ENCODE measurements at regions not wholly inside any gene's neighbourhood (a gene's known extent, or its start where the extent isn't known, plus 50 kb on each side); places are given as distances from the start of the nearest gene placed in this dataset.

DNA sequence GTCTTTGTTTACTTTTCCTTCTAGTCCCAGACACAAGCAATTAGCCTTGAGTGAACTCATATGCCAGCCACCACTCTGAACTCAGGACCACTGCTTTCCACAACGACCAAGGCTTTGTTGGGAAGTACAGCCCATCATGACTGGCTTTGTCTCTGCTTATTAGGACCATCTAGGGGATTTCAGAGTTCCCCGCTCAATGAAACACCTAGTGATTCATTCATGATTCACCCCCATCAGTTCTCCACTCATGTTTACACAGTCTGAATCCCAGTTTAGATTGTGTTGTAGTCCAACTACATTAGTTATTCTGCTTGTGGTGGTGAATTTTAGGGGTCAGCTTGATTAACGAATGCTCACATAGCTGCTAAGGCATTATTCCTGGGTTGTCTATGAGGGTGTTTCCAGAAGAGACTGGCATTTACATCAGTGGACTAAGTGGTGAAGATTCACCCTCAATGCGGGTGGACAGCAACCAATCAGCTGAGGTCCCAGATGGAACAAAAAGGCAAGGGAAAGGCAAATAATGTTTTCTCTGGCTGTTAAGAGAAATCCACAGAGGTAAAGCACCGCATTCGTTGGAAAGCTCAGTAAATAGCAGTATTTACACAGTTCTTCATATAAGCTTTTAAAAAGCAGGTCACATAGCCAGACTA lies 122.7 kb downstream of the RGS21 start:
- TF ChIP-seq, protein P1, sequence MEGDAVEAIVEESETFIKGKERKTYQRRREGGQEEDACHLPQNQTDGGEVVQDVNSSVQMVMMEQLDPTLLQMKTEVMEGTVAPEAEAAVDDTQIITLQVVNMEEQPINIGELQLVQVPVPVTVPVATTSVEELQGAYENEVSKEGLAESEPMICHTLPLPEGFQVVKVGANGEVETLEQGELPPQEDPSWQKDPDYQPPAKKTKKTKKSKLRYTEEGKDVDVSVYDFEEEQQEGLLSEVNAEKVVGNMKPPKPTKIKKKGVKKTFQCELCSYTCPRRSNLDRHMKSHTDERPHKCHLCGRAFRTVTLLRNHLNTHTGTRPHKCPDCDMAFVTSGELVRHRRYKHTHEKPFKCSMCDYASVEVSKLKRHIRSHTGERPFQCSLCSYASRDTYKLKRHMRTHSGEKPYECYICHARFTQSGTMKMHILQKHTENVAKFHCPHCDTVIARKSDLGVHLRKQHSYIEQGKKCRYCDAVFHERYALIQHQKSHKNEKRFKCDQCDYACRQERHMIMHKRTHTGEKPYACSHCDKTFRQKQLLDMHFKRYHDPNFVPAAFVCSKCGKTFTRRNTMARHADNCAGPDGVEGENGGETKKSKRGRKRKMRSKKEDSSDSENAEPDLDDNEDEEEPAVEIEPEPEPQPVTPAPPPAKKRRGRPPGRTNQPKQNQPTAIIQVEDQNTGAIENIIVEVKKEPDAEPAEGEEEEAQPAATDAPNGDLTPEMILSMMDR (IDR thresholded peaks at IDR 0.05; ENCODE audit: extremely low read depth in 1 of 2, insufficient read depth in 1 of 2, low read depth in 1 of 2, low read length in 2 of 2) = no peak
- peak; percentile 55 for TF ChIP-seq POLR2AphosphoS5 (IDR thresholded peaks at IDR 0.05; ENCODE audit: insufficient read depth, low read depth, low read length)

Measured in endothelial cell of umbilical vein (primary cell).